HL-60 (cell line): ENCODE measurements at regions not wholly inside any gene's neighbourhood (a gene's known extent, or its start where the extent isn't known, plus 50 kb on each side); places are given as distances from the start of the nearest gene placed in this dataset.

ENCODE experiments used
- DNase-seq, 2 experiments: peaks; one replicate each; pipeline ENCODE4 v3.0.0-alpha.2; 2010 to 2020; ENCODE audit warnings: low read depth in 1 of 2, low spot score in 1 of 2
- H3K27ac ChIP-seq: fragments of 250-450 bp; sonication (Bioruptor Pico); replicated peaks from 2 replicates; pipeline ENCODE4 v1.5.1; 2020; ENCODE audit warnings: mild to moderate bottlenecking, moderate library complexity
- H3K27me3 ChIP-seq: fragments of 250-450 bp; sonication (Bioruptor Pico); 2 replicates; pipeline ENCODE4 v1.5.1; 2021; ENCODE audit warnings: mild to moderate bottlenecking, moderate library complexity; ENCODE audit not compliant: insufficient read depth, poor library complexity, severe bottlenecking
- H3K4me3 ChIP-seq: replicated peaks from 2 replicates; pipeline ENCODE4 v1.5.1; 2011; ENCODE audit warnings: mild to moderate bottlenecking, control low read depth, low read length; ENCODE audit not compliant: insufficient read depth
- GABPA ChIP-seq: IDR thresholded peaks from 2 replicates; pipeline ENCODE4 v1.6.1; 2012; ENCODE audit warnings: low read depth
- POLR2AphosphoS5 ChIP-seq: IDR thresholded peaks from 2 replicates; pipeline ENCODE4 v1.6.1; 2012; ENCODE audit warnings: low read depth
- SPI1 ChIP-seq: IDR thresholded peaks from 2 replicates; pipeline ENCODE4 v1.6.1; 2012; ENCODE audit warnings: low read depth, mild to moderate bottlenecking, borderline replicate concordance
- TF ChIP-seq, protein P1 (sequence below): IDR thresholded peaks from 2 replicates; pipeline ENCODE4 v1.6.1; 2012; ENCODE audit warnings: low read depth; ENCODE audit not compliant: insufficient replicate concordance
- TF ChIP-seq, protein P2 (sequence below): IDR thresholded peaks from one replicate; pipeline ENCODE4 v1.5.1; 2011; ENCODE audit warnings: low read length, control low read depth, inconsistent platforms; ENCODE audit not compliant: insufficient read depth

DNA sequence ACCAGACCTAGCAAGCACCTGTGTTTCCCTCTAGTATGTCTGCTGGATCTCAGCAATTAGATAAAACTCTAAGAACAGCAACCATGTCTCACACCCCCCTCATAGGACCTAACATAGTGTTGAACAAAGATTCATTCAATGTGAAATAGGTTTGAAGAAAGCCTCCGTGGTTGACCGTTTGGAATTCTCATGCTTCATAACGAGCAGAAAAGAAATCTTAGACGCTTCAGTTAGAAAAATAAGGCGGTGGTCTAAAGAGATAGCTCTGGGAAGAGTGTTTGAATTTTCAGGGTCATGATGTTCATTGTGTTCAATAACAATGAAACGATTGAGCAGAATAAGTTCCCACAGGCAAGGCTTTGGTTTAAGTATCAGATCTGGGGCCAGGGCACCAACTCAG is 332.9 kb downstream of the COG6 start:
- Histone ChIP-seq H3K4me3 (no peak overlapping the region), H3K27ac (no peak overlapping the region), H3K27me3 (no peaks in the 10 kb centered on the region)
- DNase-seq, result no peak
- TF ChIP-seq POLR2AphosphoS5 (no peak), SPI1 (no peak), GABPA (no peak)
- TF ChIP-seq, protein P1, sequence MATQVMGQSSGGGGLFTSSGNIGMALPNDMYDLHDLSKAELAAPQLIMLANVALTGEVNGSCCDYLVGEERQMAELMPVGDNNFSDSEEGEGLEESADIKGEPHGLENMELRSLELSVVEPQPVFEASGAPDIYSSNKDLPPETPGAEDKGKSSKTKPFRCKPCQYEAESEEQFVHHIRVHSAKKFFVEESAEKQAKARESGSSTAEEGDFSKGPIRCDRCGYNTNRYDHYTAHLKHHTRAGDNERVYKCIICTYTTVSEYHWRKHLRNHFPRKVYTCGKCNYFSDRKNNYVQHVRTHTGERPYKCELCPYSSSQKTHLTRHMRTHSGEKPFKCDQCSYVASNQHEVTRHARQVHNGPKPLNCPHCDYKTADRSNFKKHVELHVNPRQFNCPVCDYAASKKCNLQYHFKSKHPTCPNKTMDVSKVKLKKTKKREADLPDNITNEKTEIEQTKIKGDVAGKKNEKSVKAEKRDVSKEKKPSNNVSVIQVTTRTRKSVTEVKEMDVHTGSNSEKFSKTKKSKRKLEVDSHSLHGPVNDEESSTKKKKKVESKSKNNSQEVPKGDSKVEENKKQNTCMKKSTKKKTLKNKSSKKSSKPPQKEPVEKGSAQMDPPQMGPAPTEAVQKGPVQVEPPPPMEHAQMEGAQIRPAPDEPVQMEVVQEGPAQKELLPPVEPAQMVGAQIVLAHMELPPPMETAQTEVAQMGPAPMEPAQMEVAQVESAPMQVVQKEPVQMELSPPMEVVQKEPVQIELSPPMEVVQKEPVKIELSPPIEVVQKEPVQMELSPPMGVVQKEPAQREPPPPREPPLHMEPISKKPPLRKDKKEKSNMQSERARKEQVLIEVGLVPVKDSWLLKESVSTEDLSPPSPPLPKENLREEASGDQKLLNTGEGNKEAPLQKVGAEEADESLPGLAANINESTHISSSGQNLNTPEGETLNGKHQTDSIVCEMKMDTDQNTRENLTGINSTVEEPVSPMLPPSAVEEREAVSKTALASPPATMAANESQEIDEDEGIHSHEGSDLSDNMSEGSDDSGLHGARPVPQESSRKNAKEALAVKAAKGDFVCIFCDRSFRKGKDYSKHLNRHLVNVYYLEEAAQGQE, result no peak
- TF ChIP-seq, protein P2, sequence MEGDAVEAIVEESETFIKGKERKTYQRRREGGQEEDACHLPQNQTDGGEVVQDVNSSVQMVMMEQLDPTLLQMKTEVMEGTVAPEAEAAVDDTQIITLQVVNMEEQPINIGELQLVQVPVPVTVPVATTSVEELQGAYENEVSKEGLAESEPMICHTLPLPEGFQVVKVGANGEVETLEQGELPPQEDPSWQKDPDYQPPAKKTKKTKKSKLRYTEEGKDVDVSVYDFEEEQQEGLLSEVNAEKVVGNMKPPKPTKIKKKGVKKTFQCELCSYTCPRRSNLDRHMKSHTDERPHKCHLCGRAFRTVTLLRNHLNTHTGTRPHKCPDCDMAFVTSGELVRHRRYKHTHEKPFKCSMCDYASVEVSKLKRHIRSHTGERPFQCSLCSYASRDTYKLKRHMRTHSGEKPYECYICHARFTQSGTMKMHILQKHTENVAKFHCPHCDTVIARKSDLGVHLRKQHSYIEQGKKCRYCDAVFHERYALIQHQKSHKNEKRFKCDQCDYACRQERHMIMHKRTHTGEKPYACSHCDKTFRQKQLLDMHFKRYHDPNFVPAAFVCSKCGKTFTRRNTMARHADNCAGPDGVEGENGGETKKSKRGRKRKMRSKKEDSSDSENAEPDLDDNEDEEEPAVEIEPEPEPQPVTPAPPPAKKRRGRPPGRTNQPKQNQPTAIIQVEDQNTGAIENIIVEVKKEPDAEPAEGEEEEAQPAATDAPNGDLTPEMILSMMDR, result no peak

DNA sequence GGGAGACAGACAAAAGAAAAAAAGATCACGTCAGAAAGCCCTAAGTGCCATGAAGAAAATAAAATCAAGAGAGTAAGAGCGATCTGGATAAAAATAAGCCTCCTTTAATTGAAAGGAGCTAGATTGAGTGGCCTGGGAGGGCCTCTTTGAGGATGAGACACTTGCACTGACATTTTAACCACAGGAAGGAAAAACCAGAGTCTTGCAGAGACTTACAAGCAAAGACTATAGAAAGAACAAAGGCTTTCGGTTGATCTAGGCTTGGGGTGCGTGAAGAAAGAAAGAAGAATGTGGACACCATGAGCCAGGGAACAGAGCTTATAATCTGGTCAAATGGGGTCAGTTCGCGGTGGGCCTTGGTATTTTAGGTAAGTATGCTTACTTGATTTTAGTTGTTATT is 342.7 kb downstream of the COG6 start:
- H3K4me3 ChIP-seq, result no peak overlapping the region
- TF ChIP-seq POLR2AphosphoS5 (no peak), SPI1 (no peak), GABPA (no peak)
- TF ChIP-seq, protein P1, result no peak
- TF ChIP-seq, protein P2, result no peak
- H3K27me3 ChIP-seq, result peaks cover 6% of the 10 kb centered on the region
- no peak overlapping the region for H3K27ac ChIP-seq
- DNase-seq, result no peak

DNA sequence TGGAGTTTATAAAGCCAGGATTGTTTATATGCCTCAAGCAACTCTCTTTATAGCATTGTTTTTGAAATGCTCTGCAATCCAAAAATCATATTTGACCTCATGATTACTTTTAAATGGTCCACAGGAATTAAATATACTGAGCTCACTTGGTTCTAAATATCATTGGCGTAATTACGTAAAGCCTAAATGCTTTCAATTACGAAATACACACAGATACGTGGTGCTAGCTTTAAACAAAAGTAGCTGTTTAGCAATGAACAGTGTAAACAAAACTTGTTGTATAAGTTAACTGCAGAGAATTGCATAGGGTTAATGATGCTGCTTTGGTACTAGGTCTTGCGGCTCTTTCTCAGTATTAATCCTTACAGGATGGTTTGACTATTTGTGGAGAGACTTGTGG is 346.6 kb downstream of the COG6 start:
- no peak overlapping the region for H3K27ac ChIP-seq
- H3K4me3 ChIP-seq, result no peak overlapping the region
- TF ChIP-seq POLR2AphosphoS5 (no peak), SPI1 (no peak), GABPA (no peak)
- TF ChIP-seq, protein P2, result no peak
- TF ChIP-seq, protein P1, result no peak
- no peak for DNase-seq
- H3K27me3 ChIP-seq, result peaks cover 6% of the 10 kb centered on the region
